Transverse colon (tissue), 4 donors: ENCODE measurements at regions not wholly inside any gene's neighbourhood (a gene's known extent, or its start where the extent isn't known, plus 50 kb on each side); places are given as distances from the start of the nearest gene placed in this dataset.
A peak's percentile ranks its signal among the peaks of the same experiment; 100 is the strongest.

ENCODE experiments used
- DNase-seq: peaks from one replicate; pipeline ENCODE4 v3.0.0-alpha.2; 2019
- H3K27ac ChIP-seq, 4 donors: fragments of 200-600 bp; sonication (generic); 2 replicates each; pipeline ENCODE4 v1.5.1; 2016 to 2018; ENCODE audit warnings: inconsistent platforms in 4 of 4
- H3K27me3 ChIP-seq: fragments of 200-600 bp; sonication (generic); 2 replicates; pipeline ENCODE4 v1.5.1; 2017; ENCODE audit warnings: inconsistent platforms
- H3K36me3 ChIP-seq, 4 donors: fragments of 200-600 bp; sonication (generic); 2 replicates each; pipeline ENCODE4 v1.5.1; 2017 to 2019; ENCODE audit warnings: inconsistent platforms in 4 of 4
- H3K4me1 ChIP-seq, 4 donors: fragments of 200-600 bp; sonication (generic); 2 replicates each; pipeline ENCODE4 v1.5.1; 2017 to 2020; ENCODE audit warnings: inconsistent platforms in 4 of 4
- H3K4me3 ChIP-seq, 4 donors: fragments of 200-600 bp; sonication (generic); 1 replicate in 1 of 4; 2 replicates in 3 of 4; pipeline versions ENCODE4 v1.5.1 to v1.6.1; 2017 to 2019; ENCODE audit warnings: inconsistent platforms in 4 of 4
- H3K9me3 ChIP-seq, 2 donors: fragments of 200-600 bp; sonication (generic); 2 replicates each; pipeline ENCODE4 v1.5.1; 2017 to 2019; ENCODE audit warnings: inconsistent platforms in 2 of 2
- EP300 ChIP-seq: sonication (generic); formaldehyde crosslinking; IDR thresholded peaks from one replicate; pipeline ENCODE4 v1.6.1; 2017; ENCODE audit warnings: antibody characterized with exemption, low read depth
- POLR2A ChIP-seq: fragments of 450-650 bp; IDR thresholded peaks from one replicate; pipeline ENCODE4 v1.6.1; 2016; ENCODE audit warnings: antibody characterized with exemption, mild to moderate bottlenecking, moderate library complexity
- POLR2AphosphoS5 ChIP-seq, 3 donors: sonication (generic); formaldehyde crosslinking; IDR thresholded peaks; one replicate each; pipeline ENCODE4 v1.6.1; 2016; ENCODE audit warnings: antibody characterized with exemption in 3 of 3
- WGBS, 2 donors: methylation state at CpG; one replicate each; pipeline ENCODE4 v1.1.5; 2018; ENCODE audit warnings: low coverage in 1 of 2; 5-methylcytosine and 5-hydroxymethylcytosine counted together
- in situ Hi-C, 4 donors: fragments of 200-750 bp; cut with MboI; loops; one replicate each; pipeline versions ENCODE4 v1.15.0 to v1.15.1; 2017; ENCODE audit warnings: low sequenced_read_pairs in 3 of 4, low pct_ligation_motif_present in 1 of 4, low pct_unique_long_range_greater_than_20kb in 1 of 4
- intact Hi-C: fragments of 100-400 bp; cut with DNase I; formaldehyde crosslinking; loops from one replicate; pipeline ENCODE4 v1.15.1; 2023; ENCODE audit warnings: low total_unique reads
- TF ChIP-seq, protein P1 (sequence below), 5 experiments: fragments of 200-600 bp in 3 of 5; fragments of 450-650 bp in 2 of 5; sonication (generic) in 3 of 5; IDR thresholded peaks; 1 replicate in 2 of 5; 2 replicates in 3 of 5; pipeline ENCODE4 v1.5.1; 2016 to 2017; ENCODE audit warnings: antibody characterized with exemption in 5 of 5, inconsistent platforms in 3 of 5, mild to moderate bottlenecking in 2 of 5, moderate library complexity in 1 of 5

DNA sequence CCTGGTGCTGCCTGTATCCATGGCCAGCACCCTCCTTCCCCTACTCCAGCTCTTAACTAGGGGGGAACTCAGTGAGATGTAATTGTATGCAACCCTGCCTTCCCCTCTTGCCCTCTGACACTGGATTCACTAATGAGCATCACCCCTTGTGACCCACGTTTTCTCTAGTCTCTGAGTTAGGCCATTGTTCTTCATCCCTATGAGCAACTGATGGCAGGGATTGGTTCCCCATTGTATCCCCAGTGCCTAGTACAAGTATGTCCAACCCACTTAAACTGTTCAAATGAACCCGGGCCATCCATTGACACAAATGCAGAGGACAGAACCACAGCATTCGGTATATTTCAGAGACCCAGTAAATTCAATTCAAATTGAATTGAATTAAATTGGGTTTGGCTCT, 77.6 kb upstream of the ASTN2 start:
- Histone ChIP-seq H3K27me3 (no peaks in the 10 kb centered on the region), H3K9me3 (no peaks in the 10 kb centered on the region), H3K36me3 (no peaks in the 10 kb centered on the region), H3K4me1 (peaks cover 0 to 11% (median 3%) of the 10 kb centered on the region in 4 donors), H3K27ac (no peak overlapping the region), H3K4me3 (no peak overlapping the region)
- WGBS, 2 donors, result 70% methylated on average over 3 of the region's 3 CpGs; no CpG with 5 or more reads in 1 of the 2 donors
- intact Hi-C loops (no loop called here), in situ Hi-C loops (no loop called here)
- DNase-seq, result no peak
- TF ChIP-seq, protein P1, sequence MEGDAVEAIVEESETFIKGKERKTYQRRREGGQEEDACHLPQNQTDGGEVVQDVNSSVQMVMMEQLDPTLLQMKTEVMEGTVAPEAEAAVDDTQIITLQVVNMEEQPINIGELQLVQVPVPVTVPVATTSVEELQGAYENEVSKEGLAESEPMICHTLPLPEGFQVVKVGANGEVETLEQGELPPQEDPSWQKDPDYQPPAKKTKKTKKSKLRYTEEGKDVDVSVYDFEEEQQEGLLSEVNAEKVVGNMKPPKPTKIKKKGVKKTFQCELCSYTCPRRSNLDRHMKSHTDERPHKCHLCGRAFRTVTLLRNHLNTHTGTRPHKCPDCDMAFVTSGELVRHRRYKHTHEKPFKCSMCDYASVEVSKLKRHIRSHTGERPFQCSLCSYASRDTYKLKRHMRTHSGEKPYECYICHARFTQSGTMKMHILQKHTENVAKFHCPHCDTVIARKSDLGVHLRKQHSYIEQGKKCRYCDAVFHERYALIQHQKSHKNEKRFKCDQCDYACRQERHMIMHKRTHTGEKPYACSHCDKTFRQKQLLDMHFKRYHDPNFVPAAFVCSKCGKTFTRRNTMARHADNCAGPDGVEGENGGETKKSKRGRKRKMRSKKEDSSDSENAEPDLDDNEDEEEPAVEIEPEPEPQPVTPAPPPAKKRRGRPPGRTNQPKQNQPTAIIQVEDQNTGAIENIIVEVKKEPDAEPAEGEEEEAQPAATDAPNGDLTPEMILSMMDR (IDR thresholded peaks at IDR 0.05), result no peak
- TF ChIP-seq POLR2AphosphoS5 (IDR thresholded peaks at IDR 0.05) (no peak), POLR2A (no peak), EP300 (no peak)

DNA sequence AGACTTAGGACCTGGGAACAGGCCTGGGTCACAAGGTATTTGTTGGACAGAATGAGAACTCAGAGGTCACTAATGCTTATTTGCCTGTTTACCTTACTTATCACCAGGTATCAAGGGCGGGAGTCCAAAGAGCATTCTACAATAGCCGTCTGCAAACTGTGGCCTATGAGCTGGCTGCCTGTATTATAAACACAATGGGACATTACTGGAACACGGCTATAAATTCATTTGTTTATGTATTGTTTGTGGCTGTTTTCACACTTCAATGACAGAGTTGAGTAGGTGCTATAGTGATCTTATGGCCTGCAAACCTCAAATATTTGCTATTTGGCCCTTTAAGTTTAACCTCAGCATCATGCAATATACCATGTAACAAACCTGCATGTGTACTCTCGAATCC, 76.6 kb upstream of the ASTN2 start:
- H3K27ac ChIP-seq, result no peak overlapping the region
- intact Hi-C loops (no loop called here), in situ Hi-C loops (no loop called here)
- peak; percentile 39 for DNase-seq
- TF ChIP-seq POLR2A (no peak), EP300 (no peak), POLR2AphosphoS5 (IDR thresholded peaks at IDR 0.05) (no peak)
- TF ChIP-seq, protein P1 (IDR thresholded peaks at IDR 0.05), result no peak
- peaks cover 0 to 11% (median 3%) of the 10 kb centered on the region in 4 donors for H3K4me1 ChIP-seq
- no peaks in the 10 kb centered on the region for H3K9me3 ChIP-seq
- H3K27me3 ChIP-seq, result peaks cover 2% of the 10 kb centered on the region
- H3K4me3 ChIP-seq, result no peak overlapping the region
- WGBS, 2 donors, result 34% methylated on average over 4 of the region's 4 CpGs; no CpG with 5 or more reads in 1 of the 2 donors
- no peaks in the 10 kb centered on the region for H3K36me3 ChIP-seq

GRCh38 chr9:117490199-117490598, 75.3 kb upstream of the ASTN2 start:
- H3K27me3 ChIP-seq, result peaks cover 3% of the 10 kb centered on the region
- H3K4me3 ChIP-seq, result no peak overlapping the region
- intact Hi-C loops, result no loop called here
- H3K27ac ChIP-seq, result no peak overlapping the region
- no peaks in the 10 kb centered on the region for H3K36me3 ChIP-seq
- in situ Hi-C loops, result no loop called here
- H3K9me3 ChIP-seq, result no peaks in the 10 kb centered on the region
- H3K4me1 ChIP-seq, result peaks cover 0 to 11% (median 3%) of the 10 kb centered on the region in 4 donors
- no peak for TF ChIP-seq POLR2A
- TF ChIP-seq EP300, result no peak
- TF ChIP-seq, protein P1 (IDR thresholded peaks at IDR 0.05), result no peak
- TF ChIP-seq POLR2AphosphoS5 (IDR thresholded peaks at IDR 0.05), result no peak
- no peak for DNase-seq

GRCh38 chr9:117488659-117489058, 73.8 kb upstream of the ASTN2 start:
- intact Hi-C loops, result no loop called here
- no peak overlapping the region for H3K27ac ChIP-seq
- peaks cover 0 to 11% (median 3%) of the 10 kb centered on the region in 4 donors for H3K4me1 ChIP-seq
- WGBS, 2 donors, result 86 to 89% methylated on average over 3 to 4 of the region's 4 CpGs
- H3K4me3 ChIP-seq, result no peak overlapping the region
- no peaks in the 10 kb centered on the region for H3K36me3 ChIP-seq
- TF ChIP-seq POLR2AphosphoS5 (IDR thresholded peaks at IDR 0.05), result no peak
- TF ChIP-seq, protein P1 (IDR thresholded peaks at IDR 0.05), result no peak
- TF ChIP-seq EP300, result no peak
- no peak for TF ChIP-seq POLR2A
- H3K27me3 ChIP-seq, result peaks cover 3% of the 10 kb centered on the region
- in situ Hi-C loops, result no loop called here
- no peak for DNase-seq
- no peaks in the 10 kb centered on the region for H3K9me3 ChIP-seq
